Endothelial cell of umbilical vein (primary cell): ENCODE measurements at regions not wholly inside any gene's neighbourhood (a gene's known extent, or its start where the extent isn't known, plus 50 kb on each side); places are given as distances from the start of the nearest gene placed in this dataset.

ENCODE experiments used
- BruUV-seq: library from RNA; stranded (reverse); fragments of 400-500 nt; replicated peaks from 2 replicates; lab custom pipeline; 2021; lab: Mats Ljungman, UMichigan
- CTCF ChIA-PET: fragments of 300-600, 350-600 bp; sonication (Branson Sonifier 250); formaldehyde crosslinking; loops from one replicate; lab custom pipeline; 2021; ENCODE audit warnings: antibody characterized with exemption, inconsistent platforms; lab: Charles Lee
- POLR2A ChIA-PET: fragments of 300-600, 350-600 bp; sonication (Branson Sonifier 250); formaldehyde crosslinking; loops from one replicate; lab custom pipeline; 2021; ENCODE audit warnings: antibody characterized with exemption, inconsistent platforms; lab: Charles Lee
- DNase-seq: peaks from one replicate; pipeline ENCODE4 v3.0.0-alpha.2; 2011; ENCODE audit warnings: low read depth, low spot score
- FAIRE-seq: peaks from 2 replicates; lab custom pipeline; 2011; peaks lifted over from hg19 to GRCh38; lab: Jason Lieb, UNC
- H2AFZ ChIP-seq: 2 replicates; pipeline ENCODE4 v1.6.0; 2012; ENCODE audit warnings: low read depth, low read length, control low read depth, inconsistent platforms
- H3K27ac ChIP-seq: 2 replicates; pipeline ENCODE4 v1.5.1; 2011; ENCODE audit warnings: low read depth, mild to moderate bottlenecking, control low read depth, low read length, moderate library complexity; ENCODE audit not compliant: insufficient read depth
- H3K27me3 ChIP-seq, 2 experiments: 2 replicates each; pipeline versions ENCODE4 v1.6.0 to v1.6.1; 2011; ENCODE audit warnings: low read length in 2 of 2, mixed read lengths in 1 of 2; ENCODE audit not compliant: control insufficient read depth in 2 of 2, insufficient read depth in 2 of 2
- H3K36me3 ChIP-seq, 2 experiments: 2 replicates in 1 of 2; 3 replicates in 1 of 2; pipeline ENCODE4 v1.5.1; 2011; ENCODE audit warnings: low read length in 2 of 2, mild to moderate bottlenecking in 1 of 2, moderate library complexity in 1 of 2; ENCODE audit not compliant: control insufficient read depth in 2 of 2, insufficient read depth in 2 of 2; ENCODE audit errors: extremely low read depth in 1 of 2
- H3K4me1 ChIP-seq: 3 replicates; pipeline ENCODE4 v1.5.1; 2011; ENCODE audit warnings: mild to moderate bottlenecking, low read length; ENCODE audit not compliant: control insufficient read depth, insufficient read depth; ENCODE audit errors: extremely low read depth
- H3K4me2 ChIP-seq: 2 replicates; pipeline ENCODE4 v1.6.1; 2011; ENCODE audit warnings: low read length, control low read depth, mixed read lengths; ENCODE audit not compliant: insufficient read depth
- H3K4me3 ChIP-seq, 3 experiments: fragments of 200-600 bp in 1 of 3; sonication (generic), shearing (Covaris generic) in 1 of 3; replicated peaks in 1 of 3; 2 replicates each; pipeline ENCODE4 v1.5.1; 2011 to 2016; ENCODE audit warnings: control low read depth in 3 of 3, low read length in 3 of 3, mild to moderate bottlenecking in 2 of 3, inconsistent platforms in 1 of 3, low read depth in 1 of 3, moderate library complexity in 1 of 3; ENCODE audit not compliant: insufficient read depth in 1 of 3
- H3K79me2 ChIP-seq: 2 replicates; pipeline ENCODE4 v1.6.0; 2012; ENCODE audit warnings: low read length, inconsistent platforms; ENCODE audit not compliant: control insufficient read depth, insufficient read depth
- H3K9ac ChIP-seq: replicated peaks from 2 replicates; pipeline ENCODE3; 2011; ENCODE audit warnings: low read length, control low read depth; ENCODE audit not compliant: insufficient read depth; ENCODE audit errors: extremely low read depth
- H3K9me1 ChIP-seq: replicated peaks from 3 replicates; pipeline ENCODE4 v1.6.0; 2011; ENCODE audit warnings: mild to moderate bottlenecking, low read length; ENCODE audit not compliant: control insufficient read depth, insufficient read depth; ENCODE audit errors: extremely low read depth
- H3K9me3 ChIP-seq: replicated peaks from 2 replicates; pipeline ENCODE4 v1.5.1; 2012; ENCODE audit warnings: low read length, inconsistent platforms; ENCODE audit not compliant: control insufficient read depth, insufficient read depth
- H4K20me1 ChIP-seq: replicated peaks from 2 replicates; pipeline ENCODE3; 2011; ENCODE audit warnings: mild to moderate bottlenecking, low read length; ENCODE audit not compliant: control insufficient read depth, insufficient read depth; ENCODE audit errors: extremely low read depth
- EZH2 ChIP-seq: IDR thresholded peaks from 2 replicates; pipeline ENCODE4 v1.6.1; 2012; ENCODE audit warnings: borderline replicate concordance, low read depth, mild to moderate bottlenecking, moderate library complexity, low read length, inconsistent platforms; ENCODE audit not compliant: severe bottlenecking
- FOS ChIP-seq: IDR thresholded peaks from 2 replicates; pipeline ENCODE4 v1.6.1; 2011; ENCODE audit warnings: mild to moderate bottlenecking, low read length, moderate library complexity, borderline replicate concordance; ENCODE audit not compliant: insufficient read depth
- GATA2 ChIP-seq: IDR thresholded peaks from 2 replicates; pipeline ENCODE4 v1.7.0; 2011; ENCODE audit warnings: low read depth, mild to moderate bottlenecking, moderate library complexity, mixed read lengths, low read length; ENCODE audit not compliant: insufficient read length, insufficient read depth
- JUN ChIP-seq: IDR thresholded peaks from 2 replicates; pipeline ENCODE4 v1.6.1; 2011; ENCODE audit warnings: borderline replicate concordance, low read depth; ENCODE audit not compliant: insufficient read length, insufficient read depth
- MYC ChIP-seq: IDR thresholded peaks from one replicate; pipeline ENCODE4 v1.6.1; 2011; ENCODE audit warnings: mild to moderate bottlenecking, low read depth, low read length
- POLR2A ChIP-seq: IDR thresholded peaks from 2 replicates; pipeline ENCODE4 v1.6.1; 2012; ENCODE audit warnings: low read depth, mild to moderate bottlenecking, control low read depth, low read length
- POLR2AphosphoS5 ChIP-seq: IDR thresholded peaks from 2 replicates; pipeline ENCODE4 v1.6.1; 2012; ENCODE audit warnings: low read depth, mild to moderate bottlenecking, control low read depth, low read length, moderate library complexity; ENCODE audit not compliant: insufficient read depth
- dilution Hi-C: fragments of 300-500 bp; cut with MboI; formaldehyde crosslinking; loops from one replicate; pipeline ENCODE4 v1.15.0; 2019; ENCODE audit warnings: low sequenced_read_pairs; ENCODE audit not compliant: extremely low pct_ligation_motif_present
- intact Hi-C: fragments of 100-400 bp; cut with micrococcal nuclease; formaldehyde crosslinking; loops from one replicate; pipeline ENCODE4 v1.10.0; 2022
- TF ChIP-seq, protein P1 (sequence below), 2 donors: IDR thresholded peaks; 1 replicate in 1 of 2; 2 replicates in 1 of 2; pipeline ENCODE4 v1.5.1; 2011; ENCODE audit warnings: low read length in 2 of 2, mild to moderate bottlenecking in 2 of 2, moderate library complexity in 2 of 2, control low read depth in 1 of 2, inconsistent platforms in 1 of 2, low read depth in 1 of 2; ENCODE audit not compliant: insufficient read depth in 1 of 2; ENCODE audit errors: extremely low read depth in 1 of 2
- TF ChIP-seq, protein P2 (sequence below): IDR thresholded peaks from 2 replicates; pipeline ENCODE4 v1.6.1; 2011; ENCODE audit not compliant: insufficient read depth, insufficient read length

DNA sequence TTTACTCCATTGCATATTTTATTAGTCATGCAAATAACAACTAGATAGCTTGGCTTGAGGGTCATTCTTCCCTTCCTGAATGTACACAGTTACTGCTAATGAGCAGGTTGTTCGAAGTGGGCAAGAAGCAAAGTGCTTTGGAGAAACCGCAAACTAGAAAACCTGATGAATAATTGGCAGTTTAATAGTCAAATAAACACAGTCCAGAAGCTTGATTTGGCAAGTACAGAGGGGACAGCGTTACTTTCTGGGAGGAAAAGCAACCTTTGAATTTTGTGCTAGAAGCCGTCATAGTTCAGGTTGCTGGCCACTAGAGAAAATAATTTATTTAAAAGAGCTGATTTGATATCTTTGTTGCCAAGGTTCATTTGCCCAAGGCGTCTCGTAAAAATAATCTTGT is 94.9 kb downstream of the MFSD1 start:
- no peak overlapping the region for H3K4me3 ChIP-seq
- H4K20me1 ChIP-seq, result no peaks in the 10 kb centered on the region
- H3K9ac ChIP-seq, result no peak overlapping the region
- no peak overlapping the region for H3K4me2 ChIP-seq
- H3K79me2 ChIP-seq, result no peaks in the 10 kb centered on the region
- TF ChIP-seq EZH2 (no peak), POLR2A (no peak), FOS (no peak), GATA2 (no peak), POLR2AphosphoS5 (no peak), JUN (no peak), MYC (no peak)
- TF ChIP-seq, protein P1, sequence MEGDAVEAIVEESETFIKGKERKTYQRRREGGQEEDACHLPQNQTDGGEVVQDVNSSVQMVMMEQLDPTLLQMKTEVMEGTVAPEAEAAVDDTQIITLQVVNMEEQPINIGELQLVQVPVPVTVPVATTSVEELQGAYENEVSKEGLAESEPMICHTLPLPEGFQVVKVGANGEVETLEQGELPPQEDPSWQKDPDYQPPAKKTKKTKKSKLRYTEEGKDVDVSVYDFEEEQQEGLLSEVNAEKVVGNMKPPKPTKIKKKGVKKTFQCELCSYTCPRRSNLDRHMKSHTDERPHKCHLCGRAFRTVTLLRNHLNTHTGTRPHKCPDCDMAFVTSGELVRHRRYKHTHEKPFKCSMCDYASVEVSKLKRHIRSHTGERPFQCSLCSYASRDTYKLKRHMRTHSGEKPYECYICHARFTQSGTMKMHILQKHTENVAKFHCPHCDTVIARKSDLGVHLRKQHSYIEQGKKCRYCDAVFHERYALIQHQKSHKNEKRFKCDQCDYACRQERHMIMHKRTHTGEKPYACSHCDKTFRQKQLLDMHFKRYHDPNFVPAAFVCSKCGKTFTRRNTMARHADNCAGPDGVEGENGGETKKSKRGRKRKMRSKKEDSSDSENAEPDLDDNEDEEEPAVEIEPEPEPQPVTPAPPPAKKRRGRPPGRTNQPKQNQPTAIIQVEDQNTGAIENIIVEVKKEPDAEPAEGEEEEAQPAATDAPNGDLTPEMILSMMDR (IDR thresholded peaks at IDR 0.05; ENCODE audit: extremely low read depth in 1 of 2, insufficient read depth in 1 of 2, low read depth in 1 of 2, low read length in 2 of 2), result no peak
- TF ChIP-seq, protein P2, sequence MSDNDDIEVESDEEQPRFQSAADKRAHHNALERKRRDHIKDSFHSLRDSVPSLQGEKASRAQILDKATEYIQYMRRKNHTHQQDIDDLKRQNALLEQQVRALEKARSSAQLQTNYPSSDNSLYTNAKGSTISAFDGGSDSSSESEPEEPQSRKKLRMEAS, result no peak
- no peak for DNase-seq
- no peak overlapping the region for H3K27ac ChIP-seq
- H3K9me1 ChIP-seq, result no peaks in the 10 kb centered on the region
- no peaks in the 10 kb centered on the region for H3K4me1 ChIP-seq
- ChIA-PET POLR2A (no interaction called here), CTCF (interaction anchor here (1.3 kb wide), 1 partner anchor 19 kb away, joined by 4 read pairs; no protein-coding TSS in a partner anchor)
- no peaks in the 10 kb centered on the region for H3K9me3 ChIP-seq
- BruUV-seq, result no TSS peak
- dilution Hi-C loops (no loop called here), intact Hi-C loops (no loop called here)
- no peaks in the 10 kb centered on the region for H3K36me3 ChIP-seq
- FAIRE-seq, result no peak
- peaks cover 1 to 4% of the 10 kb centered on the region in 2 experiments for H3K27me3 ChIP-seq
- no peak overlapping the region for H2AFZ ChIP-seq
